ENCODE measurements at regions not wholly inside any gene's neighbourhood (a gene's known extent, or its start where the extent isn't known, plus 50 kb on each side); places are given as distances from the start of the nearest gene placed in this dataset.
"Not testable (repeated sequence)": the region's sequence is repeated elsewhere in the genome, so short reads cannot be mapped to it uniquely, and the experiment has no call there.

GRCh38 chr2:83155826-83156225 lies 1303.3 kb downstream of the SUCLG1 start:
- DNase-seq (ENCODE audit: low read depth): no peak

DNA sequence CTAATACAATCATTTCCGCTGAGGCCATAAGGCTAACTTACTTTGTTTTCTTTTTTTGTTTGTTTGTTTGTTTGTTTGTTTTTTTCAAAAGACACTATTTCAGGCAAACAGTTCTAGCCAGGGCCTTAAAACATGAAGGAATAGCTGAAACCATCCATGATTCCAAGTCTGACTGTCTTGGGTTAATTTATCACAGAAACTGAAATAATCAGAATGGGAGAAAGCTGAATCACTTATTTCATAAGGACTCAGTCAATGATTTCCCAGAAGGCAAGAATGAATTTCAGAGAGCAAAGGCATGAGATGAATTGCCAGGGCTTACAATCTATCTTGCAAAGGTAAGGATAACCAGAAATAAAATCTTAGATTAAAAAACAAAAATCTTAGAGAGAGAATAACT lies 1315.1 kb downstream of the SUCLG1 start:
- DNase-seq (ENCODE audit: low read depth): no peak

- DNase-seq (ENCODE audit: low read depth): no peak
Observed at GRCh38 chr2:83142934-83143333, 1316.1 kb downstream of the SUCLG1 start.

GRCh38 chr2:83115606-83116005 lies 1343.5 kb downstream of the SUCLG1 start:
- no peak for DNase-seq (ENCODE audit: low read depth)

DNA sequence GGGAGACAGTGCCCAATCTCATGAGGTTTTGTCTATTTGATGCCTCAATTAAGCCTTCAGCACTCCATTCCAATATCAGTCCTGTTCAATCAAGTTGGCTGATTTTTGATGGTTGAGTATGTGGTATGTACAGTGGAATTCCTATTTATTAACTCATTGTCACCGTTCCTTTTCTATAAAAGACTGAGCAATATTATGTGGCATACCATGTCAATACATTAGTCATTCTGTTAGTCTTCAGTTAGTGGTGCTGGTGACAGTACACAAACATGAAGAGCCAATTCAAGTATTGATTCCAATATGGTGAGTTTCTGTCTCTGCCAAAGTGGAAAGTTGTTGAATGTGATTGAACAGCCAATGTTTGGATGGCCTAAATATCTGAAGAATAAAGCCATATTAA lies 1343.9 kb downstream of the SUCLG1 start:
- no peak for DNase-seq (ENCODE audit: low read depth)

GRCh38 chr2:83113953-83114352 lies 1345.1 kb downstream of the SUCLG1 start:
- no peak for DNase-seq (ENCODE audit: low read depth)

DNA sequence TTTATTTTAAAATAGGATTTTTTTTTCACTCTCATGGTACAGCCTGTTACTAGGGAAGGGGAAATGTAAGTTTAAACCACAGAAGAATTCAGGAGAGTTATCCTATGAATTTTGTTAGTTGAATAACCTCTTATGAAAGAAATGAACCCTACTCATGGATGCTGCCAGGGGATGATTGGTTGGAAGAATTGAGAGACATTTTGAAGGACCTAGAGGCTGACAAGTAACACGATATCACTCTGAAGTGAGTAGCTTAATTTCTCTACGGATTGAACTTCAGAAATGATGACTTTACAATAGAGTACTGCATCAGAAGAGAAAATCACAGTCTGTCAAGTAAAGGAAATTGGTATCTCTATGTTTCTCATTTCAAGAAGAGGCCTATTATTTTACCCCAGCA lies 1346.2 kb downstream of the SUCLG1 start:
- DNase-seq (ENCODE audit: low read depth): no peak

- peak; percentile 35 for DNase-seq (ENCODE audit: low read depth)
Observed at GRCh38 chr2:83109284-83109683, 1349.8 kb downstream of the SUCLG1 start.

DNA sequence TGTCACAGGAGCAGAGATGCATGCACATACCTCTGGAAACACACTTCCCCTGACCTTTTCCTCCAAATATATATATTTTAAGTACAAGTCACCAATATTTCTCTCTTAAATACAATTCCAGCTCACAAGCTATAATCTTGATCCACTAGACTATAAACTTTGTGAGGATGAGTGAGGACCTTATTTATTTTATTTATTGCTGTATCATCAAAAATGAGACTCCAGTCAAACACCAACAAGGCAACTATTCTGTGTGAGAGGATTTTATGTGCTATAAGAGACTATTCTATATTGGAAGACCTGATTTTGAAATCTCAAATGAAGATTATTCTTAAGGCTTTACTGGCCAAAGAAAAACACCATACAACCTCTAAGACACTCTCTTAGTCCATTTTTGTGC lies 1352.2 kb downstream of the SUCLG1 start:
- DNase-seq (ENCODE audit: low read depth): no peak

DNA sequence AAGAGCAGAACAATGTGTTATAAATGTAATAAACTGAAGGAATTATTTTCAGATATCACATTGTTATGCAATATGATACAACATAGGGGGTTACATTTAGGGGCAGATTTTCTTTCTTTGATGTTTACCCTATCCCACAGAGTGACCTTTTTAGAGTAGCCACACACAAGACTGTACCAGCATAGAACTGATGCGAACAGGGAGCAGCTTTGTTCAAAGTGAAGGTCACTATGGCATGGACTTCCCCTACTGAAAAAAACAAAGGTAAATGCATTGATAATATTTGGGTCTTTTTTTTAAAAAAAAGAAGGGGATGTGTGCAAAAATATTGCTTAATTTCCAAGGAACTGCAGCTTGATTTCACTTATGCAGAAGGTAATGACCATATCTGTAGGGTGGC lies 1354.9 kb downstream of the SUCLG1 start:
- no peak for DNase-seq (ENCODE audit: low read depth)

- peak; percentile 90 for DNase-seq (ENCODE audit: low read depth)
Observed at GRCh38 chr2:83103613-83104012, 1355.5 kb downstream of the SUCLG1 start.

DNA sequence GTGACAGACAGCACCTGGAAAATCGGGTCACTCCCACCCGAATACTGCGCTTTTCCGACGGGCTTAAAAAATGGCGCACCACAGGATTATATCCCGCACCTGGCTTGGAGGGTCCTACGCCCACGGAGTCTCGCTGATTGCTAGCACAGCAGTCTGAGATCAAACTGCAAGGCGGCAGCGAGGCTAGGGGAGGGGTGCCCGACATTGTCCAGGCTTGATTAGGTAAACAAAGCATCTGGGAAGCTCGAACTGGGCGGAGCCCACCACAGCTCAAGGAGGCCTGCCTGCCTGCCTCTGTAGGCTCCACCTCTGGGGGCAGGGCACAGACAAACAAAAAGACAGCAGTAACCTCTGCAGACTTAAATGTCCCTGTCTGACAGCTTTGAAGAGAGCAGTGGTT lies 1370.0 kb downstream of the SUCLG1 start:
- DNase-seq (ENCODE audit: low read depth): not testable (repeated sequence)

DNA sequence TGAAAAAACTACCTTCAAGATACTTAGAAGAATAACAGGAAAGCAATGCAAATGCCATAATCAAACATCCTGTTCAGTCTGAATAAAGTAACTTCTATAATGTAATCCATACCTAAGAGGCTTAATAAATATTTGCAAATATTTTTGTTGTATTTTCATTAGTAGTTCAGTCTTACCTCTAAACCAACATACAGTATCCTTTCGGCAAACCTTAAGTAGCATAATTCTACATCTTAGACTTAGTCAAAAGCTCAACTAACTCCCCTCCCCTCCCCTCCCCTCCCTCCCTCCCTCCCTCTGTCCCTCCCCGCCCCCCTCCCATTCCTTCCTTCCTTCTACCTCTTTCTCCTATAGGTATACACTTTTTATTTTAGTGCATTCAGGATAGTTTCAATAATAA lies 1373.2 kb downstream of the SUCLG1 start:
- DNase-seq (ENCODE audit: low read depth): no peak

GRCh38 chr2:83081826-83082690 lies 1377.0 kb downstream of the SUCLG1 start:
- DNase-seq (ENCODE audit: low read depth): peak; percentile 80

DNA sequence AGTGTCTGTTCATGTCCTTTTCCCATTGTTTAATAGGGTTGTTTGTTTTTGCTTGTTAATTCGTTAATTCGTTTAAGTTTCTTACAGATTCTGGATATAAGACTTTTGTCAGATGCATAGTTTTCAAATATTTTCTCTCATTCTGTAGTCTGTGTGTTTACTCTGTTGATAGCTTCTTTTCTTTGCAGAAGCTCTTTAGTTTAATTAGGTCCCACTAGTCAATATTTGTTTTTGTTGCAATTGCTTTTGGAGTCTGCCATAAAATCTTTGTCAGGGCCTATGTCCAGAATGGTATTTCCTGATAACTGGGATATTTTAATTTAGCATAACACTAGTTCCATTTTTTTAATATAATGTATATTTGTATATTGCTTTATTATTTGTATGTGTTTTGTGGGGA lies 1380.1 kb downstream of the SUCLG1 start:
- DNase-seq (ENCODE audit: low read depth): no peak

- DNase-seq (ENCODE audit: low read depth): no peak
Observed at GRCh38 chr2:83072767-83073166, 1386.3 kb downstream of the SUCLG1 start.

DNA sequence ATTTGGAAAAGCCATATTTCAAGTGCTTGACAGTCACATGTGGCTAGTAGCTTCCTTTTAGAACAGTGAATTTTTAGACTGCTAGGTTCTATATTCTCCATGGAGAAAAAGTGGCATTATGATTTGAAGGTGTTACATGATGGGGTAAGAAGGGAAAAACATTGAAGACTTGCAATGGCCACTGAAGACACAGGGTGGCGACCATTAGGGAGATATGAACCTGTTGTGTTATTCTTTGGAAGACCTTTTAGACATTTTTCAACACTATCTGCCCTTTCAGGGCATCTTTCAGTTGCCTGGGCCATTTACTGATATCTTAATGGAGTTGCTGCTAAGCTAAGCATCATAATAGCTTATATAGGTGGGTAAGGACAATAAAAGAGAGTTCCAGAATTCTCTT lies 1387.2 kb downstream of the SUCLG1 start:
- no peak for DNase-seq (ENCODE audit: low read depth)

- DNase-seq (ENCODE audit: low read depth): no peak
Observed at GRCh38 chr2:83071352-83071751, 1387.7 kb downstream of the SUCLG1 start.

DNA sequence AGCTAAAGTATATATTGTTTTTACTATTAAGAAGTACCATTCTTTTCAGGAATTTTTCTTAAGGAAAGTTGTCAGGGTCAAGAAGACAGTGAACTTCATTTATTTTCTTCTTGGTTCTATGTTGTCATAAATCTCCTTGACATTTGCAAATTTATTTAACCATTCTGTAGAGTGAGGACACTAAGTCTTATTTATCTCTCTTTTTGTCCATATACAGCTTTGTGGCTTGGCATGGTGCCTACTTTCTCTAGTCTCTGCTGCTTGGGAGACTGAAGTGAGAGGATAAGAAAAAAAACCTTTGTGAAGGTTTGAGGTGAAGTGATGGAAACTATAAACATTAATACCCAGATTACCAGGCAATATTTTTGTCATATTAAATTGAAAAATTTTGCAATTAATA lies 1389.4 kb downstream of the SUCLG1 start:
- no peak for DNase-seq (ENCODE audit: low read depth)

GRCh38 chr2:83068714-83069113 lies 1390.4 kb downstream of the SUCLG1 start:
- DNase-seq (ENCODE audit: low read depth): no peak

- DNase-seq (ENCODE audit: low read depth): no peak
Observed at GRCh38 chr2:83067947-83068346, 1391.1 kb downstream of the SUCLG1 start.

GRCh38 chr2:83063933-83064332 lies 1395.1 kb downstream of the SUCLG1 start:
- DNase-seq (ENCODE audit: low read depth): no peak

GRCh38 chr2:83063511-83063910 lies 1395.6 kb downstream of the SUCLG1 start:
- no peak for DNase-seq (ENCODE audit: low read depth)

DNA sequence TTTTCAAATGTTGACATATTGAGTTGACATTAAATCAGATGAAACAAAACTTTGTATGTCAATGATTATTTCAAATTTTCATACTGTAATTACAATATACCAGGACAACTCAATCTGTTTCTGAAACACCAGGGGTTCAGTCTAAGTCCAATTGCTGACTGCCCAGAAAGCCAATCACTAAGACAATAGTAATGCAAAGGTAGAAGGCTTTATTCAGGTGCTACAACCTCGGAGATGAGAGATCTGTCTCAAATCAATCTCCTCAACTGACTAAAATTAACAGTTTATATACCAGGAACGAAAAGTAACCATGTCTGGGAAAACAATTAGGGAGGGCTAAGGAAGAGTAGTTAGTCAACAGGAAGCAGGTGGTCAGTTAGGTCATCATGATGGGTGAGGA lies 1400.4 kb downstream of the SUCLG1 start:
- no peak for DNase-seq (ENCODE audit: low read depth)

Measured in HS-27A (cell line).